PC-9 (cell line): ENCODE measurements at regions not wholly inside any gene's neighbourhood (a gene's known extent, or its start where the extent isn't known, plus 50 kb on each side); places are given as distances from the start of the nearest gene placed in this dataset.

Experiments used
- BruUV-seq: library from RNA; stranded (reverse); fragments of 400-500 nt; replicated peaks from 2 replicates; lab custom pipeline; 2021; lab: Mats Ljungman, UMichigan
- CTCF ChIA-PET: fragments of 300-600 bp; sonication (Branson Sonifier 250); formaldehyde crosslinking; loops from one replicate; lab custom pipeline; 2022; ENCODE audit warnings: antibody characterized with exemption; lab: Charles Lee
- POLR2A ChIA-PET: fragments of 300-600 bp; sonication (Branson Sonifier 250); formaldehyde crosslinking; loops from one replicate; lab custom pipeline; 2022; ENCODE audit warnings: antibody characterized with exemption; ENCODE audit not compliant: unreplicated experiment; lab: Charles Lee
- DNase-seq, 2 experiments: peaks; one replicate each; pipeline versions ENCODE4 v3.0.0 to v3.0.0-alpha.2; 2015 to 2022; ENCODE audit warnings: mixed read lengths in 1 of 2
- H2AFZ ChIP-seq: fragments of 200-600 bp; sonication (generic); 2 replicates; pipeline ENCODE4 v1.8.1; 2017; ENCODE audit warnings: antibody characterized with exemption
- H3F3A ChIP-seq: fragments of 200-600 bp; sonication (generic); 2 replicates; pipeline ENCODE4 v1.8.1; 2017; ENCODE audit warnings: antibody characterized with exemption, mild to moderate bottlenecking, low read depth; ENCODE audit not compliant: insufficient read depth
- H3K27ac ChIP-seq: fragments of 200-600 bp; sonication (generic); 2 replicates; pipeline ENCODE4 v1.6.1; 2016; ENCODE audit warnings: mixed run types
- H3K27me3 ChIP-seq: fragments of 200-600 bp; sonication (generic); 2 replicates; pipeline ENCODE4 v1.6.1; 2016; ENCODE audit warnings: low read depth, mixed run types; ENCODE audit not compliant: insufficient read depth
- H3K36me3 ChIP-seq: fragments of 200-600 bp; sonication (generic); 2 replicates; pipeline ENCODE4 v1.6.1; 2016; ENCODE audit warnings: low read depth, mixed run types
- H3K4me1 ChIP-seq: fragments of 200-600 bp; sonication (generic); replicated peaks from 2 replicates; pipeline ENCODE4 v1.6.1; 2016; ENCODE audit warnings: mixed run types; ENCODE audit not compliant: insufficient read depth
- H3K4me2 ChIP-seq: fragments of 200-600 bp; sonication (generic); 2 replicates; pipeline ENCODE4 v1.6.1; 2017; ENCODE audit warnings: mixed run types
- H3K4me3 ChIP-seq: fragments of 200-600 bp; sonication (generic); 2 replicates; pipeline ENCODE4 v1.6.1; 2016; ENCODE audit warnings: mixed run types
- H3K79me2 ChIP-seq: fragments of 200-600 bp; sonication (generic); 2 replicates; pipeline ENCODE4 v1.6.1; 2017; ENCODE audit warnings: low read depth, mixed run types
- H3K9me2 ChIP-seq: fragments of 200-600 bp; sonication (generic); 2 replicates; pipeline ENCODE4 v1.8.1; 2017; ENCODE audit warnings: mild to moderate bottlenecking; ENCODE audit not compliant: insufficient read depth
- H3K9me3 ChIP-seq: fragments of 200-600 bp; sonication (generic); 2 replicates; pipeline ENCODE4 v1.8.1; 2016; ENCODE audit warnings: low read depth; ENCODE audit not compliant: insufficient read depth
- H4K20me1 ChIP-seq: fragments of 200-600 bp; sonication (generic); 2 replicates; pipeline ENCODE4 v1.8.1; 2017; ENCODE audit not compliant: insufficient read depth
- CTCF ChIP-seq: fragments of 200-600 bp; sonication (generic); conservative IDR thresholded peaks from 2 replicates; pipeline ENCODE4 v1.6.1; 2017; ENCODE audit warnings: mixed run types, antibody characterized with exemption, mild to moderate bottlenecking, moderate library complexity
- EZH2 ChIP-seq: fragments of 200-600 bp; sonication (generic); IDR thresholded peaks from 2 replicates; pipeline ENCODE4 v1.8.0; 2017; ENCODE audit warnings: antibody characterized with exemption, low read depth
- intact Hi-C: fragments of 100-400 bp; cut with micrococcal nuclease; formaldehyde crosslinking; loops from one replicate; pipeline ENCODE4 v1.10.0; 2022; ENCODE audit not compliant: unreplicated experiment

- H3K79me2 ChIP-seq = no peaks in the 10 kb centered on the region
- TF ChIP-seq CTCF (no peak), EZH2 (no peak)
- H3K27ac ChIP-seq = no peak overlapping the region
- ChIA-PET POLR2A (no interaction called here), CTCF (no interaction called here)
- no peaks in the 10 kb centered on the region for H3K9me2 ChIP-seq
- H4K20me1 ChIP-seq = no peaks in the 10 kb centered on the region
- no peak overlapping the region for H3K4me2 ChIP-seq
- H2AFZ ChIP-seq = no peak overlapping the region
- intact Hi-C loops = no loop called here
- H3K9me3 ChIP-seq = no peaks in the 10 kb centered on the region
- no peak overlapping the region for H3K4me3 ChIP-seq
- H3F3A ChIP-seq = no peaks in the 10 kb centered on the region
- no peaks in the 10 kb centered on the region for H3K4me1 ChIP-seq
- no peak for DNase-seq
- peaks cover 49% of the 10 kb centered on the region for H3K27me3 ChIP-seq
- H3K36me3 ChIP-seq = no peaks in the 10 kb centered on the region
- BruUV-seq = no TSS peak
These were observed 87.4 kb upstream of the SH3PXD2B start for GRCh38 chr5:172541773-172542136.

- Histone ChIP-seq H3K27ac (no peak overlapping the region), H3F3A (no peaks in the 10 kb centered on the region), H3K9me2 (no peaks in the 10 kb centered on the region), H3K79me2 (no peaks in the 10 kb centered on the region), H3K36me3 (no peaks in the 10 kb centered on the region), H3K27me3 (peaks cover 43% of the 10 kb centered on the region), H3K4me1 (no peaks in the 10 kb centered on the region), H3K4me3 (no peak overlapping the region), H3K4me2 (no peak overlapping the region), H3K9me3 (no peaks in the 10 kb centered on the region), H4K20me1 (no peaks in the 10 kb centered on the region), H2AFZ (no peak overlapping the region)
- no TSS peak for BruUV-seq
- DNase-seq = no peak
- POLR2A ChIA-PET = no interaction called here
- CTCF ChIA-PET = no interaction called here
- TF ChIP-seq EZH2 (no peak), CTCF (no peak)
- intact Hi-C loops = no loop called here
These were observed 86.9 kb upstream of the SH3PXD2B start for GRCh38 chr5:172541099-172541772.

GRCh38 chr5:172540099-172540870 lies 86.0 kb upstream of the SH3PXD2B start:
- Histone ChIP-seq H3K4me2 (no peak overlapping the region), H3K27ac (no peak overlapping the region), H3K79me2 (no peaks in the 10 kb centered on the region), H4K20me1 (no peaks in the 10 kb centered on the region), H3K4me3 (no peak overlapping the region), H3K4me1 (no peaks in the 10 kb centered on the region), H2AFZ (no peak overlapping the region), H3K9me3 (no peaks in the 10 kb centered on the region), H3K36me3 (no peaks in the 10 kb centered on the region), H3K9me2 (no peaks in the 10 kb centered on the region), H3K27me3 (peaks cover 34% of the 10 kb centered on the region), H3F3A (no peaks in the 10 kb centered on the region)
- intact Hi-C loops = no loop called here
- ChIA-PET CTCF (no interaction called here), POLR2A (no interaction called here)
- no peak for DNase-seq
- no peak for TF ChIP-seq CTCF
- TF ChIP-seq EZH2 = no peak
- no TSS peak for BruUV-seq
